CD4-positive, alpha-beta T cell treated with Interleukin-15 for 1 hour (primary cell): ENCODE measurements at regions not wholly inside any gene's neighbourhood (a gene's known extent, or its start where the extent isn't known, plus 50 kb on each side); places are given as distances from the start of the nearest gene placed in this dataset.
"Not testable (repeated sequence)": the region's sequence is repeated elsewhere in the genome, so short reads cannot be mapped to it uniquely, and the experiment has no call there.

Source experiments
- DNase-seq: peaks from one replicate; pipeline ENCODE4 v3.0.0-alpha.2; 2020

- no peak for DNase-seq
Observed at GRCh38 chr11:47928426-47928825, 51.9 kb upstream of the PTPRJ start.

GRCh38 chr11:47924184-47924691 is 56.1 kb upstream of the PTPRJ start:
- DNase-seq: no peak

GRCh38 chr11:47923667-47924066 is 56.7 kb upstream of the PTPRJ start:
- DNase-seq: no peak

- not testable (repeated sequence) for DNase-seq
Observed at GRCh38 chr11:47921080-47921555, 59.2 kb upstream of the PTPRJ start.

- DNase-seq: no peak
Observed at GRCh38 chr11:47918882-47919495, 61.4 kb upstream of the PTPRJ start.

GRCh38 chr11:47918370-47918690 is 62.0 kb upstream of the PTPRJ start:
- DNase-seq: no peak

GRCh38 chr11:47917599-47918369 is 62.6 kb upstream of the PTPRJ start:
- peak; percentile 79 for DNase-seq

- no peak for DNase-seq
Observed at GRCh38 chr11:47916361-47916841, 64.0 kb upstream of the PTPRJ start.

GRCh38 chr11:47915783-47916182 is 64.6 kb upstream of the PTPRJ start:
- no peak for DNase-seq

GRCh38 chr11:47915374-47915773 is 65.0 kb upstream of the PTPRJ start:
- no peak for DNase-seq

- DNase-seq: no peak
Observed at GRCh38 chr11:47914743-47915142, 65.6 kb upstream of the PTPRJ start.

- DNase-seq: no peak
Observed at GRCh38 chr11:47913529-47914244, 65.5 kb upstream of the NUP160 start.

GRCh38 chr11:47912843-47913437 is 64.8 kb upstream of the NUP160 start:
- no peak for DNase-seq

GRCh38 chr11:47911149-47911548 is 63.0 kb upstream of the NUP160 start:
- DNase-seq: no peak

GRCh38 chr11:47908198-47908597 is 60.0 kb upstream of the NUP160 start:
- DNase-seq: no peak

- no peak for DNase-seq
Observed at GRCh38 chr11:47907499-47907898, 59.3 kb upstream of the NUP160 start.

- no peak for DNase-seq
Observed at GRCh38 chr11:47906066-47906465, 57.9 kb upstream of the NUP160 start.

GRCh38 chr11:47905358-47906059 is 57.4 kb upstream of the NUP160 start:
- DNase-seq: no peak

- no peak for DNase-seq
Observed at GRCh38 chr11:47904808-47905207, 56.7 kb upstream of the NUP160 start.

GRCh38 chr11:47904048-47904447 is 55.9 kb upstream of the NUP160 start:
- DNase-seq: no peak

GRCh38 chr11:47899801-47900200 is 51.7 kb upstream of the NUP160 start:
- peak; percentile 60 for DNase-seq
